ENCODE measurements at regions not wholly inside any gene's neighbourhood (a gene's known extent, or its start where the extent isn't known, plus 50 kb on each side); places are given as distances from the start of the nearest gene placed in this dataset.

- TF ChIP-seq, protein P1, sequence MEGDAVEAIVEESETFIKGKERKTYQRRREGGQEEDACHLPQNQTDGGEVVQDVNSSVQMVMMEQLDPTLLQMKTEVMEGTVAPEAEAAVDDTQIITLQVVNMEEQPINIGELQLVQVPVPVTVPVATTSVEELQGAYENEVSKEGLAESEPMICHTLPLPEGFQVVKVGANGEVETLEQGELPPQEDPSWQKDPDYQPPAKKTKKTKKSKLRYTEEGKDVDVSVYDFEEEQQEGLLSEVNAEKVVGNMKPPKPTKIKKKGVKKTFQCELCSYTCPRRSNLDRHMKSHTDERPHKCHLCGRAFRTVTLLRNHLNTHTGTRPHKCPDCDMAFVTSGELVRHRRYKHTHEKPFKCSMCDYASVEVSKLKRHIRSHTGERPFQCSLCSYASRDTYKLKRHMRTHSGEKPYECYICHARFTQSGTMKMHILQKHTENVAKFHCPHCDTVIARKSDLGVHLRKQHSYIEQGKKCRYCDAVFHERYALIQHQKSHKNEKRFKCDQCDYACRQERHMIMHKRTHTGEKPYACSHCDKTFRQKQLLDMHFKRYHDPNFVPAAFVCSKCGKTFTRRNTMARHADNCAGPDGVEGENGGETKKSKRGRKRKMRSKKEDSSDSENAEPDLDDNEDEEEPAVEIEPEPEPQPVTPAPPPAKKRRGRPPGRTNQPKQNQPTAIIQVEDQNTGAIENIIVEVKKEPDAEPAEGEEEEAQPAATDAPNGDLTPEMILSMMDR (IDR thresholded peaks at IDR 0.05), result no peak
- no peak for TF ChIP-seq POLR2A (IDR thresholded peaks at IDR 0.05)
Observed at GRCh38 chr9:87198716-87199115, 251.4 kb upstream of the GAS1 start.

Measured in heart left ventricle (tissue), 13 donors.